Limb (tissue), 2 donors: ENCODE measurements at regions not wholly inside any gene's neighbourhood (a gene's known extent, or its start where the extent isn't known, plus 50 kb on each side); places are given as distances from the start of the nearest gene placed in this dataset.

ENCODE experiments used
- DNase-seq, 2 donors: peaks; one replicate each; pipeline ENCODE4 v3.0.0-alpha.2; 2016; ENCODE audit errors: extremely low spot score in 2 of 2

- no peak for DNase-seq
Measured at GRCh38 chr13:83333614-83334388, 548.5 kb downstream of the SLITRK1 start.

- no peak for DNase-seq
Measured at GRCh38 chr13:83332751-83333150, 549.5 kb downstream of the SLITRK1 start.

DNA sequence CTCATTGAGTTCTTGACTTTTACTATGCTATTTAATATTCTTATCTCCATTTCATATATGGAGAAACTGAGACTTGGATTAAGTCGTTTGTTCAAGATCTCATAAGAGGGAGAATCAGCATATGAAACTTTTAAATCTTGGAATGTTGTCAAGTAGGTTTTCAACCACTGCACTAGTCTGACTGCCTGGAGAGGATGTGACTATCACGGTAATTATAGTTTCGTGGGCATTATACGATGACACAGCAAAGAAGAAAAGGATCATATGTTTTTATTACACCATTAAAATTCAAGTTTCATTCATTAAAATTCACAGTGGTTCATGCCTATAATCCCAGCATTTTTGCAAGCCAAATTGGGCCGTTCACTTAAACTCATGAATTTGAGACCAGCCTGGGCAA is 555.2 kb downstream of the SLITRK1 start:
- DNase-seq, result no peak

- no peak for DNase-seq
Measured at GRCh38 chr13:83325125-83325853, 557.0 kb downstream of the SLITRK1 start.

- no peak for DNase-seq
Measured at GRCh38 chr13:83311886-83312577, 570.2 kb downstream of the SLITRK1 start.

GRCh38 chr13:83298617-83299016 is 583.7 kb downstream of the SLITRK1 start:
- DNase-seq, result no peak

- DNase-seq, result no peak
Measured at GRCh38 chr13:83297586-83298290, 584.5 kb downstream of the SLITRK1 start.

- DNase-seq, result no peak
Measured at GRCh38 chr13:83295686-83296085, 586.6 kb downstream of the SLITRK1 start.

- no peak for DNase-seq
Measured at GRCh38 chr13:83286737-83287136, 595.5 kb downstream of the SLITRK1 start.

GRCh38 chr13:83281654-83282053 is 600.6 kb downstream of the SLITRK1 start:
- DNase-seq, result no peak

GRCh38 chr13:83274679-83275078 is 607.6 kb downstream of the SLITRK1 start:
- no peak for DNase-seq

- no peak for DNase-seq
Measured at GRCh38 chr13:83272652-83273240, 609.5 kb downstream of the SLITRK1 start.

- DNase-seq, result no peak
Measured at GRCh38 chr13:83272076-83272475, 610.2 kb downstream of the SLITRK1 start.

DNA sequence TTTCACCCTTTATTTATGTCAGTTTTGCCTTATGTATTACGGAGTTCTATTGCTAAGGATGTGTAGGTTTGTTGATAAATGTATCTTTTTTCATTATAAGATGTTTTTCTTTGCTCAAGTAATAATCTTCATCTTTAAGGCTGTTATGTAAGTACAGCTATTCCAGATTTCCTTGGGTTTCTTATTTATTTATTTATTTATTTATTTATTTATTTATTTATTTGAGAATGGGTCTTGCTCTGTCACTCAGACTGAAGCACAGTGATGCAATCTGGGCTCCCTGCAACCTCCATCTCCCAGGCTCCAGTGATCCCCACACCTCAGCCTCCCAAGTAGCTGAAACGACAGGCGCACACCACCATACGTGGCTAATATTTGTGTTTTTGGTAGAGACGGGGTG is 617.0 kb downstream of the SLITRK1 start:
- DNase-seq, result no peak

- DNase-seq, result no peak
Measured at GRCh38 chr13:83248751-83249150, 633.5 kb downstream of the SLITRK1 start.

DNA sequence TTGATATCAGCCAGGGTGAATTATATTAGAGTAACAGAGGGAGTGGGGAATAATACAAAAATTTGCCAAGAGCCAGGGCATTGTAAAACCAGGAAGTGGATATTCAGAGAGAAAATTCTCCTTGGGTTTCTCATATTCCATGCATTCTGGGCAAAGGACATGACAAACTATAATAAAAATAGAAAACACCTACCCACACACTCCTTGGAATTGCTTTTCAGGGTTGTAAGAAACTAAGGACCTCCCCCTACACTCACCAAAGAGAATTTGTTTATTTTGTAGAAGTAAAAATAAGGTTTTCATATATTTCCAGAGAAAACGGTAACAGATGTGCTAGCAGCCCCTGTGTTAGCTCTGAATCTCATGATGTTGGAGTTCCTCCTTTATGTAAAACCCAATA is 649.6 kb downstream of the SLITRK1 start:
- no peak for DNase-seq

GRCh38 chr13:83229574-83230305 is 652.5 kb downstream of the SLITRK1 start:
- no peak for DNase-seq

DNA sequence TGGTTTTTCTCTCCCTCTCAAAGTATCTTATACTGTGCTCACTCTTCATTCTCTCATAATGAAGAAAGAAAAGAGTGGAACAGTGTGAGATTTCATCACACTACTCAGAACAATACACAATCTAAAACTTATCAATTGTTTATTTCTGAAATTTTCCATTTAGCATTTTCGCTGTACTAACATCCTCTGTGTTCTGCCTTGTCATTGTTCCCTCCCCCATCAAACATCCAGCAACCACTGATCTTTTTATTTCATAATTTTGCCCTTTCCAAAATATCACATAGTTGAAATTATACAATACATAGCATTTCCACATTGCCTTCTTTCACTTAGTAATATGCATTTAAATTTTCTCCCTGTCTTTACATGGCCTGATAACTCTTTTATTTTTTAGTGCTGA is 658.7 kb downstream of the SLITRK1 start:
- DNase-seq, result no peak

DNA sequence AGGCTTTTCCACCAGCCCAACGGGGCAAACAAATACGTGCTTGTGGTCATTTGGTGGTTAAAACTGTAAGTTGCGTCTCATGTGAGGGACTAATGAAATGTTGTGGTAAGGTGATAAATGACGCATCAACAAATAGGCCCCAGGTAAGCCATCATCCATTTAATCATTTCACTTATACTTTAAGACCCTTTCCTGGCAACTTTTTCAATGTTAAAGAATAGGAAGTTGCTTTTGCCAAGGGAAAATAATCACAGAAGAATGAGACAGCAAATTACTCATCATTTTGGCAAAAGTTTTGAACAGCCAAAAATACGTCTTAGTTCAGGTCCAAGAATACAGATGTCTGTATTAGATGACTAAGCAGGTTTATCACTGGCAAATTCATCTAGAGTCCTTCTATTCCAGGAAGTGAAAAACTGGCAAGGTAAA is 660.4 kb downstream of the SLITRK1 start:
- DNase-seq, result no peak

GRCh38 chr13:83221256-83221655 is 661.0 kb downstream of the SLITRK1 start:
- no peak for DNase-seq

- no peak for DNase-seq
Measured at GRCh38 chr13:83220241-83220640, 662.0 kb downstream of the SLITRK1 start.
